Mucosa of descending colon (tissue), 3 donors: ENCODE measurements at regions not wholly inside any gene's neighbourhood (a gene's known extent, or its start where the extent isn't known, plus 50 kb on each side); places are given as distances from the start of the nearest gene placed in this dataset.

Experiments used
- ATAC-seq: fragments of 200-7000 bp; cut with Tn5 transposase; one replicate; pipeline ENCODE4 v1.9.1; 2020; ENCODE audit warnings: mild to moderate bottlenecking, moderate library complexity
- DNase-seq, 3 donors: peaks; one replicate each; pipeline ENCODE4 v3.0.0-alpha.2; 2020
- H3K36me3 ChIP-seq: fragments of 200-600 bp; one replicate; pipeline ENCODE4 v1.8.0; 2021; ENCODE audit warnings: low read depth, mild to moderate bottlenecking
- H3K4me1 ChIP-seq: fragments of 200-600 bp; one replicate; pipeline ENCODE4 v1.8.0; 2021; ENCODE audit warnings: low read depth, mild to moderate bottlenecking
- H3K4me3 ChIP-seq: fragments of 200-600 bp; one replicate; pipeline ENCODE4 v1.8.0; 2021; ENCODE audit warnings: mild to moderate bottlenecking
- H3K9me3 ChIP-seq: fragments of 200-600 bp; one replicate; pipeline ENCODE4 v1.8.0; 2021; ENCODE audit warnings: mild to moderate bottlenecking
- CTCF ChIP-seq: fragments of 200-600 bp; IDR thresholded peaks from one replicate; pipeline ENCODE4 v1.8.0; 2022; ENCODE audit warnings: antibody characterized with exemption, mild to moderate bottlenecking
- intact Hi-C, 2 donors: fragments of 100-400 bp; cut with DNase I in 1 of 2; cut with micrococcal nuclease in 1 of 2; formaldehyde crosslinking; loops; one replicate each; pipeline versions ENCODE4 v1.11.0 to v1.11.1; 2022; cut with DNase I, micrococcal nuclease
- donor health status: DM: no; HTN: no; CAD: no; lungs with moderate emphysema.
- donor health status: DM: no; HTN: no; CAD: no.
- donor health status: DM: no; HTN: yes; CAD: no.

DNA sequence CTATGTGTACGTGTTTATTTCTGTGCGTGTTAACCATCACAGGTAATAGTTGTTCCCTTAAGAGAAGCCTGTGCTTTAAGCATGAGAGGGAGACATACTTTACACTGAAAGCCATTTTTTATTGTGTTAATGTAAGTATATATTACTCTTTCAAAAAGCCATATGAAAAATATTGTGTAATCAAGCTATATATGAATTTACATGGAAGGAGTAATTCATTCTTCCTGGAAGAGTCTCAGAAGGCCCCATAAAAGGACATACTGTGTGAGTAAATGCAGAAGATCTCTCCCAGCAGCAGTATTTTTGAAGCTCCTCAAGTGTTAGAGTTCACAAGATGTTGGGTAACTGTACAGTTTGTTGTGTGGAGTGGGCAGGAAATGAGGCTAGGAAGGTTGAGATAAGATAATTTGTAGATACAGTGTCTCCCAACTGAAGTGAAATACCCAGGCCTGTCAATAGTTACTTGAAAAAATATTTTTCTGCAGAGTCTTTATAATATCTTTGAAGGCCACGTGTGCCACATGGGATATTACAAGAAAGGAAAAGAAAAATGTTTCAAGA lies 138.3 kb downstream of the PTGER3 start:
- Histone ChIP-seq H3K4me1 (no peaks in the 10 kb centered on the region), H3K9me3 (no peaks in the 10 kb centered on the region), H3K36me3 (no peaks in the 10 kb centered on the region), H3K4me3 (no peak overlapping the region)
- intact Hi-C loops, result no loop called here
- ATAC-seq (no peak), DNase-seq (no peak)
- TF ChIP-seq CTCF, result no peak

DNA sequence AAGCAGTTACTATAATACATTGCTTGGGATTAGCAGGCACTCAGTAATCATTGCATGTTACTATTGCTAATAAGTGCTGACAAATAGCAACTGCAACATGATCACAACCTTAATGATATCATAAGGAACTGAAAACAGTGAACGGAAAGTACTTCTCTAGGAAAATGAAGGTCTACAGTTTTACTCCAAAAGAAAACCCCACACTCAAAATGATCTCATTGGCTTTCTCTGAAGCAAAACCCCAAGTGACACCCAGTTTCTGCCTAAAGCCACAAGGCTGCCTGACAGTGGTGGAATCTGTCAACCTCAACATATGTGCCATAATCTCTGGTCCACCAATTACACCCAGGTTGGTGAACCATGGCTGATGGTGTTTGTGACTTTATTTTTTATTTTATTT lies 137.6 kb downstream of the PTGER3 start:
- Histone ChIP-seq H3K36me3 (no peaks in the 10 kb centered on the region), H3K9me3 (no peaks in the 10 kb centered on the region), H3K4me1 (no peaks in the 10 kb centered on the region), H3K4me3 (no peak overlapping the region)
- DNase-seq (no peak), ATAC-seq (no peak)
- intact Hi-C loops, result no loop called here
- no peak for TF ChIP-seq CTCF

DNA sequence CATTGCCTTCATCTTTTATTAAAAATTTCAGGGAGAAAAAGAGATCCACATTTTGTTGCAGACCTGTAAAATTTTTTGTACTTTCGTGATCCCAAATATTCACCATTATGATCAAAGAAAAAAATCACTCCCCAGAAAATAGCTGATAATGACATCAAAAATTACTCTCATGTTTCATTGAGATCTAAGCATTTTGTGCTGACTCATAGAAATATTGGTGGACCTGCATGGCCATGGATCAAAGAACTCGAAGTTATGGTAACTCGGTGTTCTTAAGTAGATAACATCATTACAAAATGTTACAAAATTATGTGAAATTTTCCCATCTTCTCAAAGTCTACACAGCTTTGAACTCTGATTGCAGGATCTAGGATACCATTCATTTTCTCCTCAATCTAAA lies 135.8 kb downstream of the PTGER3 start:
- DNase-seq (no peak), ATAC-seq (no peak)
- no peaks in the 10 kb centered on the region for H3K36me3 ChIP-seq
- no peak for TF ChIP-seq CTCF
- H3K4me1 ChIP-seq, result no peaks in the 10 kb centered on the region
- H3K9me3 ChIP-seq, result no peaks in the 10 kb centered on the region
- H3K4me3 ChIP-seq, result no peak overlapping the region
- intact Hi-C loops, result no loop called here

- Histone ChIP-seq H3K4me3 (no peak overlapping the region), H3K4me1 (no peaks in the 10 kb centered on the region), H3K9me3 (no peaks in the 10 kb centered on the region), H3K36me3 (no peaks in the 10 kb centered on the region)
- intact Hi-C loops, result no loop called here
- ATAC-seq (no peak), DNase-seq (no peak)
- TF ChIP-seq CTCF, result no peak
Observed at GRCh38 chr1:70914224-70914623, 133.4 kb downstream of the PTGER3 start.

DNA sequence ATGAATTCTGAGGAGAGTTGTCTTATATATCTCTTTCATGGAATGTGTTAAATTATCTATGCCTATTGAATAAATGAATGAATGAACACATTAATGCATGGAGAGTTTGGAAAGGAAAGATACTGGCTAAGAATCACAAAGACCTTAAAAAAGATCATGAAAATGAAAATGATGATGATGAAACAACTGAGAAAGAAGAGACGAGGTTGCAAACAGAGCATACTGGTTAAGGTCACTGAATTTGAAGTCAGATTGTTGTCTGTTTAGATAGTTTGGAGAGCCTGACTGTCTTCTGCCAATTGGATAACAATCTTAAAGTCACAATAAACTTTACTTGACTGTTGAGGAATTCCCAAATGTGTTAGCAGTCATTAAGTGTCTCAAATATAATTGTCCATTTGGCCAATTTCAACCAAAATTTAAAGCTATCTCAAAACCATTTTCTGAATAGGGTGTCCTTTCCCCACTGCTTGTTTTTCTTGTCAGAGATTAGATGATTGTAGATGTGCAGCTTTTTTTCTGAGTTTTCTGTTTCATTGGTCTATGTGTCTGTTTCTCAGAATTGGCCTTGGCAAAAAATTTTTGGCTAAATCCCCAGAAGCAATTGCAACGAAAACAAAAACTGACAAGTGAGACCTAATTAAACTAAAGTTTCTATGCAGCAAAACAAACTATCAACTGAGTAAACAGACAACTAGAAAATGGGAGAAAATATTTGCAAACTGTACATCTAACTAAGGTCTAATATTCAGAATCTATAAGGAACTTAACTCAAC lies 132.2 kb downstream of the PTGER3 start:
- Histone ChIP-seq H3K9me3 (no peaks in the 10 kb centered on the region), H3K36me3 (no peaks in the 10 kb centered on the region), H3K4me1 (no peaks in the 10 kb centered on the region), H3K4me3 (no peak overlapping the region)
- intact Hi-C loops, result no loop called here
- DNase-seq (no peak), ATAC-seq (no peak)
- TF ChIP-seq CTCF, result no peak
